GM21447 (cell line): ENCODE measurements at regions not wholly inside any gene's neighbourhood (a gene's known extent, or its start where the extent isn't known, plus 50 kb on each side); places are given as distances from the start of the nearest gene placed in this dataset.

Experiments
- ATAC-seq: cut with Tn5 transposase; IDR thresholded peaks from one replicate; pipeline ENCODE4 v1.9.1; 2021; ENCODE audit not compliant: unreplicated experiment

DNA sequence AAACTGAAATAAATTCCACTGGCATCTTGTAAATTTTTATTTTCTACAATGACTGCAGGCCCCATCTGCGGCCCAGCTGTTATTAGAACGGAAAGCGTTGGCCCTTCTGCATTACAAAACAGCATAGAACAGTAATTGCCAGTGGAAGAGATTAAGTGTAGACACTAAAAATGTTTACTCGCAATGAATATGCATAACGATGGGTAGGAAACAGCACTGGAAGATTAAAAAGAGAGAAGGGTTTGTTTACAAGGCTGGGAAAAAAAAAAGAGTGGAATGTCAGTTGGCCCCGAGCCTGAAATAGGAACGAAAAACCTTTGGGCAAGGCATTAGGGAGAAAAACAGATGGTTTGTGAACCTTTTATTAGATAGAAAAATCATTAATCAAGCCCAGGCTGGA, 275.9 kb upstream of the TCF4 start:
- no peak for ATAC-seq

GRCh38 chr18:55863391-55863706, 275.4 kb upstream of the TCF4 start:
- no peak for ATAC-seq

GRCh38 chr18:55862693-55863390, 274.9 kb upstream of the TCF4 start:
- ATAC-seq, result no peak

DNA sequence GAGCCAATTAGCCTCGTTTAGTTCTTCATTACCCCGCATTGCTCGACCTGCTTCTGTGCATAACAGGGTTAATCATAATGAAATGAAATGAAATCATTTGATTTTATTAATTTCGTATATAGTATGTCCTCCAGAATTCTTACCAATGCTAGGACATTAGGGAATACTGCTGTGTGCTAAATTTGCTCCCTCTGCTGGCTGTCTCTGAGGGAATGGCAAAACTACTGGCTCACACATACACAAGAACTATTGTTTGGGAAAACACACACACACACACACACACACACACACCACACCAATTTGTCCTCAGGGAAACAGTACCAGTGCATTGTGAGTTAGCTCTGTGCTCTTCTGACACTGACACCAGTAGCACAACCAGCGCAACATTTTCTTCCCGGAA, 273.3 kb upstream of the TCF4 start:
- ATAC-seq, result no peak

GRCh38 chr18:55858661-55859515, 270.9 kb upstream of the TCF4 start:
- no peak for ATAC-seq

- no peak for ATAC-seq
Measured at GRCh38 chr18:55857956-55858355, 270.0 kb upstream of the TCF4 start.

GRCh38 chr18:55857409-55857808, 269.4 kb upstream of the TCF4 start:
- no peak for ATAC-seq

GRCh38 chr18:55856679-55857078, 268.7 kb upstream of the TCF4 start:
- ATAC-seq, result no peak

DNA sequence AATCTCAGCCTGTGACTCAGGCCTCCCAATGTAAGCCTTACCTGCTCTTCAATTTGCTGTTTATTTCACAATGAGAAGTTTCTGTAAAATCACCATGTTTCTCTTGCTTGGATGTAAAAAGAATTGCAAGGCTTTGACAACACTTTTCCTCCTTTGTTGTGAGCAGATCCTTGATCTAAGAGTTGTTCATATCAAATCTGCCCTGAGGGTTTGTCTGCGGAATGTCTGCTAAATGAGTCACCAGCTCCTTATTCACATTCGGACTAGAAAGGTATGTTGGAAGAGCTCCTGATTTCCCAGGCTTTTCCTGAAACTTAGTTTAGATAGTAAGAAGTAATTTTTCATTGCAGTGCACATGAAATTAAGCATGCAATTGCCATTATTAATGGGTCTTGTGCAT, 268.2 kb upstream of the TCF4 start:
- no peak for ATAC-seq

DNA sequence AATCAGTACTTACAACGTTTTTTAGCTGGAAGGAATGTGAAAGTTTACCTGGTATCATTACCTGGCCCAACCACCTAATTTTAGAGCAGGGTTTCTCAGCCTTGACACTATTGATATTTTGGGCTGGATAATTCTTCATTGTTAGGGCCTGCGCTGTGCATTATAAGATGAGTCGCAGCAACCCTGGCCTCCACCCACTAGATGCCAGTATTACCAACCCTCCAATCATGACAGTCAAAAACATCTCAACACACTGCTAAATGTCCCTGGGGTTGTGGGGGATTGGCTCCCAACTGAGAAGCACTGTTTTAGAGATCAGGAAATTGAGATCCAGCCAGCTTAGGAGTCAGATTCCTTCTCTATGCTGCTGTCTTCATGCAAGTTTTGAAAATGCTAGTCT, 265.3 kb upstream of the TCF4 start:
- ATAC-seq, result no peak

DNA sequence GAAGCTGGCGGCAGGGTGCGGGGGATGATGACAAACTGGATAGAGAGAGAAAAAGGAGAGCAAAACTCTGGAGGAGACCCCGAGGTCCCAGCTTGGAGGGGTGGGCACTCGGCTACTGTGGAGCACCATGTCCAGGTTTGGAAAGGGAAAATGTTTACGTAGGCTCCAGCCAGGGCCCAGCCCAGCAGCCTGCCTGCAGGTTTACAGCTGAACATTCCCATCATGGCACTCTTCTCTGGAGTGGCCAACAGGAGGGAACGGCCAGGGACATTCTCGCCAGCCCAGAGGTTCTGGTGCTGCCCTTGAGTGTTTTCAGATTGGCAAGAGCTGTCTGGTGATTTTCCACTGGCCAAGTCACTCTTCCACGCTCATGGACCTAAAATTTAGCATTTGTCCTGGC, 262.9 kb upstream of the TCF4 start:
- ATAC-seq, result no peak

DNA sequence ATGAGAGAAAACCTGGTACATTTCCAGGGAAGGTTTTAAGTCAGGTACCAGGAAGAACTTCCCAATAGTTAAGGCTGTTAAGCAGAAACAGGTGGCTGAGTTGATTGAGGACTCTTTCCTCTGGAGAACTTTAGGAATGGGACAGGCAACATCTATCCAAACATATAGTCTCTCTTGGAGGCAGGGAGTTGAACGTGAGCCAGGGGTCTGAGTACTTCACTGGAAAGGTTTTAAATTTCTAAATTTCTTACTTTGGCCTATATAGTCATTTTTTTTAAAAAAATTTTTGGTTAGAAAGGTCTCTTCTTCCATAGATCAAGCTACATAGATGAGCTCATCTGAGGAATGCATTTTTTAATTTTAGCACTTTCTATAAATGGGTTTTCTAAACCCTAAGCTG, 261.4 kb upstream of the TCF4 start:
- no peak for ATAC-seq

DNA sequence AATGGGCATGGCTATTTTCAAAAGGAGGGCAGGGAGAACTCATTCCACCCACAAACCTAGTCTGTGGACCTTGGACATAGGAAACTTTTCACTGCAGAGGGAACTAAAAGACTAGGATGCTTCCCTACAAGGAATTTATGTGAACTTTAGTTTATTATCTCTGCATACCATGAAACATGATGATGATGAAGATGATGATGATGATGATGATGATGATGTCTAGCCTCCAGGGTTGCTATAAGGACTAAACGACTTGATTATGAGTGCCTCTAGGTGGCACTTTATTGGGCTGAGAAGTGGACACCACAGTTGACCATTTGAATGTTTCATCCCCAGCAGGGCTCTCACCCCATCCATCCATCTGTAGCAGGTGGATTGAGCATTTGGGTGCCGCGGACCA, 260.0 kb upstream of the TCF4 start:
- no peak for ATAC-seq

DNA sequence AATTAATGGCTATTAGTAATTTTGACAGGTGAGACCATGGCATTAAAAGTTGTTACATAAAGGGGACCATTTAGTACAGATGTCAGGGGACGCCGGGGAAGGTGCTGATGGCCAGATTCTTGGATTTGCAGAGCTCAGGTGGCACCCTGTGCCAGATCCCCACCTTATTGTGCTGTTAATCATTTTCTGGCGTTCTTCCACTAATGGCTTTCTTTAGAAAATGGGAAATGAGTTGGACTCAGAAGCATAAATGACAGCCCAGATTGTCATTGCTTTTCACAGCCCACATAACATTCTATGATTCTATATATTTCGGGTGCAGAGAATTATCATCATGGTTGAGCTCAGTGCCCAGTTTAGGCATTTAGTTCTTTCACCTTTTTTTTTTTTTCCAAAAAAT, 257.2 kb upstream of the TCF4 start:
- no peak for ATAC-seq

DNA sequence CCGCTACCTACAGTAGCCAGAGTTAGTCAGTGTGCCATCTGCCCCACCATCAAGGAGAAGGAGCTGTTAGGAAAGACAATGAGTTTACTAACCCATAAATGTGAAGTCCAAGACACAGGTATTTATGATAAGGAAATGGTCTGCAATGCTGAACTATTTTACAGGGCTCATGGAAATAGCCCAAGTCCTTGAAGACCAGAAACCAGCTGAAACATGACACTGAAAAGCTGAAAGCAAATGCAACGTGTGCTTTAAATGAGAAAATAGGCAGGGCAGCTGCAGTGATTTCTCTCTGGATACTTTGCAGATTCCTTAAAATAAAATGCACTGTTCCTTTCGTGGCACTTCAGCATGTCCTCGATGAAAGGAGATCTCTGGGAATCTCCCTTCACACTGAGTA, 256.4 kb upstream of the TCF4 start:
- ATAC-seq, result no peak

DNA sequence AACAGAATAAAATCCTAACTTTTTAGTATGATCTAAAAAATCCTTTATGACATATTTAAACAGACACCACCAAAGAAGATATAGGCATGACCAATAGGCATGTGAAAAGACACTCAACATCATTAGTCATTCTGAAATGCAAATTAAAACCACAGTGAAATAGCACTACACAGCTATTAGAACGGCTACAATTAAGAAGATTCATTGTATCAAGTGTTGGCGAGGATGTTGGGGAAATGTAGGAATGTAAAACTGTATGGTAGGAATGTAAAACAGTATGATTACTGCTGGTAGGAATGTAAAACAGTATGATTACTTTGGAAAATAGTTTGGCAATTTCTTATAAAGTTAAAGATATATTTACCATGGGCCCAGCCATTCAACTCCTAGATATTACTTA, 253.3 kb upstream of the TCF4 start:
- no peak for ATAC-seq

- ATAC-seq, result no peak
Measured at GRCh38 chr18:55840601-55841170, 252.7 kb upstream of the TCF4 start.

- ATAC-seq, result no peak
Measured at GRCh38 chr18:55839343-55839742, 251.4 kb upstream of the TCF4 start.

- no peak for ATAC-seq
Measured at GRCh38 chr18:55838841-55839240, 250.8 kb upstream of the TCF4 start.

- no peak for ATAC-seq
Measured at GRCh38 chr18:55838319-55838718, 250.3 kb upstream of the TCF4 start.

DNA sequence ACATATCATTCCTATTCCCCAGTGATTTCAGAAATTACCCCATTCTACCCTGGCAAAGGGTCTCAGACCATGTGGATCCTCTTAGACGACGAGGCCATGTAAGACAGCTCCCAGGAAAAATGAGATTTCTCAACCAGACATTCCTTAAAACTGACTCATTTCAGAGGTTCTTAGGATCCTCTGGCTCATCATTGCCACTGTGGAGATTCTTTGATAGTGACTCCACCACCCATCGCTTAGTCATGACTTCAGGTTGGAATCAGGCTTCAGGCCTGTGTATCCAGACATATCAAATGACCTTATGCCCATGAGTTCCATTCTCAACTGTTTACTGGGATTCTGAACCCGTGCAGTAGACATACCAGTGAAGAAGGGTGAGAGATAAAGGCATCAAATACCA, 245.6 kb upstream of the TCF4 start:
- ATAC-seq, result no peak

DNA sequence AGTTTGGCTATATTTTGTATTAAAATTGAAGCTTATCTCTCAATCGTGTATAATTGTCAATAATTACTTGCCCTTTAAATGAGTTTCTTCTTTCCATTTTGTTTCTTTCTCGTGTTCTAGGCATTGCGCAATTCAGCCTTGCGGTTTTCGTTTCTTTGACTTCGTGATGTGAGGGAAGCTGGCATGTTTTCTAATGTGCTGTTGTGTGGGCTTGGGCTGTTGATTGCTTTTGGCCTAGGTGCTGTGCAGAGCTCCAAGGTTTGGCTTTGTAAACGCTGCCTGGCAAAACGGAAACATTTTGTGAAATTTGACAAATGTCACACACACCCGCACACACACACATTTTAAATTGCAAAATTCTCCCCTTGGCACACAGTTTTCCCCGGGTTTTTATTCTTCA, 242.6 kb upstream of the TCF4 start:
- no peak for ATAC-seq
